A673 (cell line): ENCODE measurements at regions not wholly inside any gene's neighbourhood (a gene's known extent, or its start where the extent isn't known, plus 50 kb on each side); places are given as distances from the start of the nearest gene placed in this dataset.

ENCODE experiments used
- CTCF ChIP-seq: fragments of 300-800, 200-600 bp; sonication (generic); conservative IDR thresholded peaks from 2 replicates; pipeline ENCODE4 v1.5.1; 2017; ENCODE audit warnings: low read depth, mild to moderate bottlenecking, antibody characterized with exemption, low read length, moderate library complexity, mixed read lengths
- EZH2 ChIP-seq: fragments of 200-600 bp; sonication (generic); IDR thresholded peaks from 2 replicates; pipeline ENCODE4 v1.6.1; 2017; ENCODE audit warnings: borderline replicate concordance, low read depth, mild to moderate bottlenecking, mixed read lengths, antibody characterized with exemption, low read length; ENCODE audit not compliant: poor library complexity, severe bottlenecking

- no peak for TF ChIP-seq CTCF
- TF ChIP-seq EZH2: no peak
Observed at GRCh38 chr1:200319148-200319547, 90.7 kb downstream of the ZNF281 start.
